ENCODE measurements at regions not wholly inside any gene's neighbourhood (a gene's known extent, or its start where the extent isn't known, plus 50 kb on each side); places are given as distances from the start of the nearest gene placed in this dataset.

DNA sequence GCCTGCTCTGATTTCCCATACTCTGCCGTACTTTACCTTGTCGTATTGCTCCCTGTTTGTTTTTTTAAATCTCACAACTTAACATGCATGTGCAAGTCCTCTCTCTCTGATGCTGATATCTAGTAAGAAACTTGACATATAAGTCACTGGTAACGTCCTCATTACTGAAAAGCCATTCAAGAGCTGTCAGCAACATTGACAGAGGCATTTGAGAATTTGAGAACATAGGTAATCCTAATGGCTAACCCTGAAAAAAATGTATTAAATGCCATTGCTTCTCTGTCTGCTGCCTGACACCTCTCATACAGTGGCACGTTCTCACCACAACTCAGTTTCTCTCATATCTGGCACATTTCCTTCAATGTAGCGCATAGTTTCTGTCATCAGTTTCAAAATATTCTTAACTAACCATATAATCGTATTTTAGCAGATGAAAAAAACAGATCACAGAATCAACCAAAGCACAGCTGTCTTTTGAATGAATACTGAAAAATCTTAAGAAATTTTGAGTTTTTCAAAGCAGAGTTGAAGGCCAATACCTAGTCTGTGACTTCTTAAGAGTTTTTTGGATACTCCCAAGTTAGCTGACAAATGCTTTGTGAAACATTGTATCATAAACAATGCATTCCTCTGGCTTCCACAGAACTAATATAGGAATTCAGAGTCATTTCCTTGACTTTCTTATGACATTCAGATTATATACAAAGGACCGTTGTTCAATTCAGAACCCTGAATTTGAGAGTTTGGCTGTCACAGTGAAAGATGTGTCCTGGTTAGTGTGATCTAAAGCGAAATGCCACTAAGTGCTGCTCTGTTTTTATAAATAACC is 996.4 kb downstream of the C4orf33 start:
- DNase-seq = no peak

DNA sequence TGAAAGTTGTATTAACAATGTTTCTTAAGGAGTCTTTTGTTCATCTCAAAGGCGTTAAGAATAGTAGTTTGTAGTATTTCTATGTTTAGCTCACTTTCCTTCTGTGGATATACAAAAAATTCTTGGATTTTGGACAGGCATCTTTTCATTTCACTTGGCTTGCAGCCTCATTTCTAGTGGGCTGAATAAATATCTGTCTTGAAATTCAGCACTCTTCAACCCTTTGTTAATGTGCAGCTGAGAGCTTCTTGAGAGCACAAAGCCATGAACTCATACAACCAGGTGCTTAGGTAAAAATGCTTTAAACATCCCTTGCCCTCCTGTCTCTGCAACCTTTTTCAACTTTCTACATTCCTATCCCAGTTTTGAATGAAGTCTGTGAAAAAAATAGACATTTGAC is 1003.2 kb downstream of the C4orf33 start:
- DNase-seq = no peak

DNA sequence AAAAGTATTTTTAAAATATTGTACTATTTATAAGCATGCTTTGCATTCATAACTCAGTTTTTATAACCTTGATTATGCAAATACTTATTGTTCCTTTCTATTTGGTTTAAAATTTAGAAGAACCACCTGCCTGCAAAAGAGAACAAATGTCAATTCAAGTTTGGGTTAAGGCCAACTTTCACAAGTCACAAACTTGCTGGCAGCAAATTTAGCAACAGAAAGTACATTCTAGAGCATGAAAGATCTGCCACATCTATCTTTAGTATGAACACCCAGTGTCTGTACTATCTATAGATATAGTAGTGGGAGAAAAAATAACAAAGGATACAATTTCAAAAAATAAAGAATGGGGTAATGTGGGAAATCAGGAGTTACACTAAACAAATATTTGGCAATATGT is 1014.2 kb downstream of the C4orf33 start:
- DNase-seq = no peak

DNA sequence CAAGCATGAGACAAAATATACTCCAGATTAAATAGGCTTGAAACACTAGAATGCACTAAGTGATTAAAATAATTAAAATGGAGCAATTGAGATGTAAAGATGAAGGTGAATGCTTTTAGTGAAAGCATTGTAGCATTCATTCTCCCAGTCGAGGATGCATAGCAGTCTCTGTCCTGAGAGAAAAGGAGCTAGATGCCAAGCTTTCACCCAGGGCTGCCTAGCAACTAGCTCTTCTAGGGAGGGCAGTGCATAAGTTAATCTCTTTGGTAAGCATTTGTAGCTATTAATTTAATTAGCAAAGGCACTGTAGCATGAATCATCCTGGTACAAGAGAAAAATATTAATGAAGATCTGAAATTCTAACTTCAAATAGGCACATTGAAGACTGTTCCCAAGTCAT is 1014.8 kb downstream of the C4orf33 start:
- DNase-seq = no peak

DNA sequence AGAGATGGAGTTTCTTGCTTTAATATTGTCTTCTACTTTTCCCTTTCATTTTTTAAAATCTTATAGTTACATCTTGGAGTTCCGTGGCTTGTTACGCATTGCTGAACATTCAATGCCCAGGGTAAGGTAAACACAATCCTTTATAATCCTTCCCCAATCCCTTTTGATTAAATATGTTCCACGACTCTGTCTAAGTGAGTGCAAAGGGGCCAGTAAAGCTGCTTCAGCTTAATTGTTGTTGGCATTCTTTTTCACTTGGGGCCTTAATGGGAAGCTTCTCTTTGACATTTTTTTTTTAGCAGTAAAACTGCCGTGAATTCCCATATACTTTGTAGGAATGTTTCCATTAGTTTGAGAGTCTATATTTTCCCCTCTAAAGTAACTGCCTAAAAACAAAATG is 1028.1 kb downstream of the C4orf33 start:
- no peak for DNase-seq

DNA sequence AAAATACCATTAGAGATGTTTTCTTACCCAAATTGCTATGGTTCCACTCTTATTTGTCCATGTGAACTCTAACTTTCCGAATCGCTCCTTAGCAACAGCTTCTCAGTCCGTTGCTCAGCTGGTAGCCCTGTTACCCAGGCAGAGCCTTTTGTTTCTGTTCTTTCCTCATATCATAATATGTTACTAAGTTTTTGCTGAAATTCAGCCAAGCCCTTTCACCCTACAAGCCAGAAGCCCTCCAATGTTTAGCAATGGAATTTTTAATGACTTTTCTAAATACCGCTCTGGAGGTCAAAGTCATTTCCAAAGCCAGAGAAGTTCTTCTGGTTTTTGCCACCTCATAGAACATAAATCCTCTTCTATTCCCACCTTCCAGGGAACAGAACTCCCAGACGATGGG is 1029.5 kb downstream of the C4orf33 start:
- DNase-seq = no peak

DNA sequence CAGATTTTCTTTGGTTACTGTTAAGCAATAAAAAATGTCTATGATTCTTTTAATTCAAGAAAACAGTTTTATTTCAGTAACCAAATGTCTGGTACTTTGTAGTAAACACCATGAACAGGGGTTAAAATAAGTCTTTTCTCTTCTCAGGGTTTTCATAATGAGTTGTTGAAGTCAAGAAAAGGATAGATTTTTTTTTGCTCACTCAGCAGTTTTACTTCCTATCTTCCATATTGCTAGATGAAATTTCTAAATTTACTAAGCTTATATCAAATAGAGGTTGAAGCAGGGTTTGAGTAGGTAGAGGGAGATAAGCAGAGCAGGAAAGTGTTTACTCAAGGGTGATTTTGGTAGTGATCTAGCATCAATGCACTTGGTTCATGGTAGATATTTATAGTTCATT is 1031.3 kb downstream of the C4orf33 start:
- no peak for DNase-seq

DNA sequence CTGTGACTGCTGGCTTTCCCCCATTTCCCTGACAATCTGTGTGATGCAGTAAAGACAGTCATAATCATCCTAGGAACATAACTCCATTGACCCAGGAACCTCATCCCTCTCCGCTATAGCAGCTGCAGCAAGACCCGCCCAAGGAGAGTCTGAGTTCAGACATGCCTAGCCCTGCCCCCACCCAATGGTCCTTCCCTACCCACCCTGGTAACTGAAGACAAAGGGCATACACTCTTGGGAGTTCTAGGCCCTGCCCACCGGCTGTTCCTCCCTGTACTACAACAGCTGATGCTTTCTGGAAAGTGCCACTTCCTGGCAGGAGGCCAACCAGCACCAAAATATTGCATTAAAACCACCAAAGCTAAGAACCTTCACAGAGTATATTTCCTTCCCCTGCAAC is 1035.6 kb downstream of the C4orf33 start:
- DNase-seq = no peak

DNA sequence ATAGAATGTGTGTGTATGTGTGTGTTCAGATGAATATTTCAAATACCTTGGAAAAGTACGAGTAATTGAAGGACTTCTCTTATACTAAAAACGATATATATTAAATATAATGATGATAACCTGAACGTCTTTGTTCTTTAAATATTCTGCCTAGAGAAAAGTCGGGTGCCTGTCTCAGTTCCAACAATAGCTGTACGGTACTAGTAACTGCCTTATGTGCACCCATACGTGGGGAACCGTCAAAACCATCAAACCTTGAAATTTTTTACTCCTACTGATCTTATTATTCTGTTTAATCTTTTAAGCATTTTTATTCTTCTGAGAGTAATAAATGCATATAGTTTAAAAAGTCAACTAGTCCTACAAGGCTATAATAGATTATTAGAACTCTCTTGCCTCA is 1045.7 kb downstream of the C4orf33 start:
- DNase-seq = no peak

DNA sequence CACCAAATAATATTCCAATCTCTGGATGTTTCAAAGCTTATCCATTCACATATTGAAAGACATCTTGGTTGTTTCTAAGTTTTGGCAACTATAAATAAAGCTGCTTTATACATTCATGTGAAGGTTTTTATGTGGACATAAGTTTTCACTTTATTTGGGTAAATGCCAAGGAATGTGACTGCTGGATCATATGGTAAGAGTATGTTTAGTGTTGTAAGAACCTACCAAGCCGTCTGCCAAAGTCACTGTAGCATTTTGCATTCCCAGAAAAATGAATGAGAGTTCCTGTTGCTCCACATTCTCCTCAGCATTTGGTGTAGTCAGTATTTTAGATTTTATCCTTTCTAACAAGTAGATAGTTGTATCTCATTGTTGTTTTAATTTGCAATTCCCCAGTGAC is 1047.7 kb downstream of the C4orf33 start:
- DNase-seq = no peak

DNA sequence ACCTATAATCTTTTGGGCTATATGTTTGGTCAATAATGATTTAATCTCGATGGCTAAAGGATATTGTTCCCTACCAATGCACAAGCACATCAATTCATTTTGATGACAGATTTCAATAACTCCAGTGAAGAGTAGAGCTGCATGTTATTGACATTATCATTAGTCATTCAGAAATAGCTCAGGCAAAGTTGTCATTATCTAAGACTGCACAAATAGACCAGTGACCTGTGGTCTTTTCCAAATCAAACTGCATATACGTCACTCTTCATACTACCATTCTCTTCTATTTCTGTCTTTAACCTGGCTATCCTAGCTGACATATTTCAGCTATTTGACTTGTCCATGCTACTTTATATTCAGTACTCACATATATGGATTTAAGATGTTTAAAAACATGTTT is 1050.8 kb downstream of the C4orf33 start:
- no peak for DNase-seq

DNA sequence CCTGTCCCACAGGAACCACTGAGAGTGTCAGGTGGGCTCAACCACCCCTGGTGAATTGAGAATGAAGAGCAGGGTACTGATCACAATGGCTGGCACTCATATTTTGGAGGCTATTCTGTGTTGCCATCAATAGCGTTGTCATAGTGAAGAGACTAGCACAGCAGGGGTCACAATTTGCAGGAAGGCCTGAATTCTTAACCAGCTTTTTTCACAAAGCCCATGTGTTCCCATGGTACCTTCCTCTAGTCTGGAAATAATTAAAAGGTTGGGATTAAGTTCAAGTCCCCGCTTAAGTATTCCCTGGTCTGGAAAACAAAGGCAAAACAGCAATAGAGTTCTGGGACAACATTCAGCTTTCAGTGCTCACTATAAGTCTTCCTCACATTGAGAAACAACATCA is 1051.7 kb downstream of the C4orf33 start:
- no peak for DNase-seq

DNA sequence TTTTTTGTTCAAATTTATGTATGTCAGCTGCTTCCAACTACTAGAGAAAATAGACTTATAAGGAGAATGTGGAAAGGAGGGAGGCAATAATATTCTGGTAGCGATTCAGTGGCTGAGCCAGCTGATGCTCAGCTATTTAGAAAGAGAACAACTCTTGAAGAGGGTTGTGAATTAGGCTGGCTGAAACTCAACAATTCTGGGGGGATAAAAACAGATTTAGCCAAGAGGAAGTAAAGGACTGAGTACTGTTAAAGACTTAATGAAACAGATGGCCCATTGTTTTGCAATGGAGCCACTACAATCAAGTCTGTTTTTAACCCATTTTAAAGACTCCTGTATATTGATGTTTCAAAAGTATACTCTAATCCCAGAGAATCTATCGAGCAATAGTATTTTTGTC is 1058.9 kb downstream of the C4orf33 start:
- DNase-seq = no peak

DNA sequence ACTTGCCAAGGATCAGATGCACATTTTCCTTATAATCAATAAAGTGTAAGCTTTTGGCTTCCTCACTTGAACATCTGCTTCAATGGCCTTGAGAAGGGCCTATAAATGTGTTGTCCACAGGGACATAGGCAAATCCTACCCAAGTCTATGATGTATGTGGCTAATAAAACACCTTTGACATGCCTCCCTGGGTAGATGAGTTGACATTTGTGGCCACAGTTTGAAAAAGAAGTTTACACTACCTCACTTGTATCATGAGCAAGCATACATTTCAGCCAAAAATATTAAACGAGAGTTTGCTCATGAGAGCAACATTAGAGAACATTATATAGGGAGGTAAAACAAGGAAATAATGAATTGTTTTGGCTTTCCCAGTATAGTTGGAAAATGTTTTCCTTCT is 1067.7 kb downstream of the C4orf33 start:
- DNase-seq = no peak

DNA sequence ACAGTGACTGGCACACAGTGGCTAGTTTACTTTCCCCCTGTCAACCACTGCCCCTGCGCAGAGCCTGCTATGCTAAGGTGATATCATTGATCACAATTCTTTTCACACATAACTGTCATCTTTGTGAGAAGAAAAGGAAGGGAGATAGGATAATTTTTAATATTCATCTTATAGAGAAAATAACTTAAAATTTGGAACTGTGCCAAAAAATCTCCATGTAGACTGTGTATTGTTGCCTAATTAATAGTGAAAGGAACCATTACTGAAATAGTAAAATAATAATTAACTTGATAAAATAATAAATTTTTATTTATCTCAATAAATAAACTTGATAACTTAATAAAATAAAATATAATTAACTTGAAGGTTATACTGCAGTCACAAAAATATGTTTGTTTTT is 1069.4 kb downstream of the C4orf33 start:
- no peak for DNase-seq

DNA sequence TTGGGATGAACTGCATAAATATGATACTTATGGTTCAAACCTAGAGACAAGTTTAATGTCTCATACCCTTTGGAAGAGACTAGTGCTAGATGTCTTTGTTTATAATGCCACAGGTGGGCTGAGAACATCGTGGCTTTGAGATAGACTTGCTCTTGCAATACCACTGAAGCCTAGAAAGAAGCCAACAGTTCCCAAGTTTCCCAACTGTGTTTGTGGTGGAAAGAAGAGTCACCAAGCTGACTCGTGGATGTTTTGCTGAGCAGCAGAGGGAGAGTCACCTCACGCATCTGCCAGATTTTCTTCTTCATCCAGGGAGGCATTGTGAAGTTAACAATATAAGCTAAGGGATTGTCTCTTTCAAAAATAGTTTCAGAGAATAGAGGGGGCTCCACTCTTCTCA is 1076.2 kb downstream of the C4orf33 start:
- DNase-seq = no peak

DNA sequence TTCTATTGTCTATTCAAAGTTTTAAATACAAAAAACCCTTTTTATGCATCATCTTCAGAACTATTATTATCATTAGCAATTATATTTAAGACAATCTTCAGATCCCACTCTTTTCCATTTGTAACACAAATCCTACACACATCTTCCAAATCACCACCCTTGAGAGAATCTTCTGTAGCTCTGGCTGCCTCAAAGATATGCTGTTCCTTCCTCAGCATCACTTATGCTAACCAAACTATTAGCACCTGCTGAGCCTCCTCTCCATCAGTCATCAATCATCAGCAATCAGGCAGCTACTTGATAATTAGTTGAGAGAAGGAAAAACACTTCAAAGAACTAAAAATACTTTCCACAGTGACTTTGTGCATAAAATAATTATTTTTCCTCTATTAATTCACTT is 1082.2 kb downstream of the C4orf33 start:
- DNase-seq = no peak

DNA sequence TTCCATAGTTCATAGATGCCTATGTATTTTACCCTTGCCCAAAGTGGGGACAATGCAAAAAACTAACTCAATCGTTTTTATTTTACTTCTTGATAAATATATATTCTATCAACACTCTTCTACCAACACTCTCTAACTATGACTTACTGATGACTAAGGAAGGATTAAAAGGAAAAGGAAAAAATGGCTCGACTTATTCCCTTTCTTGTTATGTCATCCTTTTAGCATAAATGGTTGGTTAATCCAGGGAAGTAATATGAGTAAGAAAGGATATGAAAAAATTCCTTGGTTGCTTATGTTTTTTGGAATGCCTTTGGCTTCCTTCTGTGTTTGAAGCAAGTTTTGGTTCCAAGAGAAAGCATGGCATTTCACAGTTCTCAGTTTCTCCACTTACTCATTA is 1087.1 kb downstream of the C4orf33 start:
- no peak for DNase-seq

DNA sequence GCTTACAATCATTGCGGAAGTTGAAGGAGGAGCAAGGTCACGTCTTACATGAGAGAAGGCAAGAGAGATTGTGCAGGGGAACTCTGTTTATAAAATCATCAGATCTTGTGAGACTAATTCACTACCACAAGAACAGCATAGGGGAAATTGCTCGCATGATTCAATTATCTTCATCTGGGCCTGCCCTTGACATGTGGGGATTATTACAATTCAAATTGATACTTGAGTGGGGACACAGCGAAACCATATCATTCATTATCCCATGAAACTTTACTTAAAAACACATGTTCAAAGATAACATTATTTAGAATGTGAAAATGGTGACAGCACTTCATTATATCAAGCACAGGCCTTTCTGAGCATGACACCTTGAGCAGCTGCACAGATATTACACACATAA is 1087.8 kb downstream of the C4orf33 start:
- DNase-seq = no peak

DNA sequence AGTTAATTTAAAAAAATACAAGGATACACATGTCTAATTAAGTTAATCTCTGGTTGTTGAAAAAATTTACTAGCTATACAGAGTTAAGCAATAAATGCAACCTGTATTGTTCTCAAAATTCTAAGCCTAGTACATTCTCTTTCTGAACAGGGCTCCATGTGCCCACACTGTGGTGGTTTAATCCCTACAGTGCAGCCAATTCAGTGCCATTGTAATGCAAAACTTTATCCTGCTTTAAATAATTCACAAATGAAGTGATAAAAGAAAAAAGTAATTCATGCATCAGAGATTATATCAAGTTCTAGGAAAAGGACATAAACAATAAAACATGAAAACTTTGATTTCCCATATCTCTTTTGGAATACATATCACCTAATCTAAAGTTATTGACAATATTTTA is 1089.2 kb downstream of the C4orf33 start:
- no peak for DNase-seq

DNA sequence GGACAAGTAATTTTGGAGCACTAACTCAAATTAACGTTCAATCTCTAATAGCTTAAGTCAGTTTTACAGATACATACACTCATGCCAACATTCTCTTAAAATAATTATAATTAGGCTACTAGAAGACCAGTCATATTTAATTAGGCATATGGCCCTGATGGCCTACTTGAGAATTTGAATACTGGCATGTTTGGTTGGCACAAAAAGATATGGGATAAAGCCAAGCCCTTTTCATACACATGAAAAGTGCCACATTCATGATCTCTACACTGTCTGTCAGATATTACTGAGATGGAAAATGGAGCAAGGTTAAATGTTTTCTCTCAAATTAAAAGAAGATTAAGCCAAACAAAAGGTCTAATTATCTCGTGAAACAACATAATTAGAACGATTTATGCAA is 1091.0 kb downstream of the C4orf33 start:
- peak in 1 of 2 experiments; percentile 26 for DNase-seq

DNA sequence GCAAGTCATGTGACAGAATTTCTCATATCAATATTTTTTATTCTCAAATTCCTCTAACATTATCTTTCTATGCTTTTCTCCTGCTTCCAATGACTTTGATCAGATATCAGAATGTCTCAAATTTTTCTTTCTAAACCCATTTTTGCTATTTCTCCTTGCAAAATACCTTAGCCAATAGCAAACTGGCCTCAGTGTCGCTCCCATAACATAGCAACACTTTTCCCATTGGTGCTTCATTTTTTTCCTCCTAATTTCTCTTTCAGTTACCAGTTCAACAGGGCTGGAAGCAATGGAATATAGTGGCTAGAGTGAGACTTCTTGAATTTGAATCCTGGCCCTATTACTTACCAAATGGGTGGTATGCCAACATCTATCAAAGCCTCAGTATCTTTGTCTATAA is 1091.6 kb downstream of the C4orf33 start:
- DNase-seq = no peak

DNA sequence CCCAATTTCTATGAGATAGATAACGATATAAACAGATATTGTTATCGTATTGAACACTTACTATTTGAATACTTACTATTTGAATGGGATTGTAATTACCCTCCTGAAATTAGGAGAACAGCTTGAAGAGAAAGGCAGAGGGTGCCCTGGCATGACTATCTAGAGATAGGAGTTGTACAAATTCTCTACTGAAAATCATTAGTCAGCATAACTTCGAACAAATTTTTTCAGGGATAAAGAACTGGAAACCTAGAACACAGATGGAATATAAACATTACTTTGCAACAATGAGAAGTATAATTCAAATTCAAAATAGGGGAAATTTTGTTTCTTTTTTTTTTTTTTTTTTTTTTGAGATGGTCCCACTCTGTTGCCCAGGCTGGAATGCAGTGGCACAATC is 1096.8 kb downstream of the C4orf33 start:
- DNase-seq = no peak

DNA sequence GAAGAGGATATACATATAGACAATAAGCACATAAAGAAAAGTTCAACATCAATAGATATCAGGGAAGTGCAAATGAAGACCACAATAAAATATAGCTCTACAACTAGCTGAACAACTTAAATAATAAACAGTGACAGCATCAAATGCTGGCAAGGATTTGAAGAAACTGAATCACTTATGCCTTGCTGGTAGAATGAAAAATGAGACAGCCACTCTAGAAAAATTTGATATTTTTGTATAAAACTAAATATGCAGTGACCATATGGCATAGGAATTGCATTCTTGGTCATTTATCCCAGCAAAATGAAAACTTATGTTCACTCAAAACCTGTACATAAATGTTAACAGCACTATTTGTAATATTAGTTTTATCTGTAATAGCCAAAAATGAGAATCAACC is 1102.0 kb downstream of the C4orf33 start:
- no peak for DNase-seq

DNA sequence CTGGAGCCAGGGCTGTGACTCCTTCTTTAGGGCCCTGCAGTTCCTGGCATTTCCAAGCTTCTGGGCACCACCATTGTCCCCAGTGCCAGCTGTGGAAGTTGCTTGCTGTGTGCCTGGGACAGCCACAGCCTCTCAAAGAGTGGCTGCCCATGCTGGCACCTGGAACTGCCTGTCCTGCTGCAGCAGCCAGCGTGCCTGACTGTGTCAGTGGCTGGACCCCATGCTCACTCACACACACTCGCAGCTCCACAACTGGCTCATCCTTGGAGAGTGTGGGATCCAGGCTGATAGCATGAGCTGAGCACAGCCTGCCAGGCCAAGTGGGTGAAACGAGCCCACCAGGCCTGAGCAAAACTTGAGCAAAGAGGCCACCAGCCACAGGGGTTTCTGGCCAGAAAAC is 1107.6 kb downstream of the C4orf33 start:
- DNase-seq = no peak
